Activated CD4-positive, alpha-beta T cell treated with anti-CD3 and anti-CD28 coated beads, Interleukin-2, amount 50 U/mL, for 1 hour (primary cell): ENCODE measurements at regions not wholly inside any gene's neighbourhood (a gene's known extent, or its start where the extent isn't known, plus 50 kb on each side); places are given as distances from the start of the nearest gene placed in this dataset.

Experiments used
- DNase-seq: peaks from one replicate; pipeline ENCODE4 v3.0.0-alpha.2; 2020

DNA sequence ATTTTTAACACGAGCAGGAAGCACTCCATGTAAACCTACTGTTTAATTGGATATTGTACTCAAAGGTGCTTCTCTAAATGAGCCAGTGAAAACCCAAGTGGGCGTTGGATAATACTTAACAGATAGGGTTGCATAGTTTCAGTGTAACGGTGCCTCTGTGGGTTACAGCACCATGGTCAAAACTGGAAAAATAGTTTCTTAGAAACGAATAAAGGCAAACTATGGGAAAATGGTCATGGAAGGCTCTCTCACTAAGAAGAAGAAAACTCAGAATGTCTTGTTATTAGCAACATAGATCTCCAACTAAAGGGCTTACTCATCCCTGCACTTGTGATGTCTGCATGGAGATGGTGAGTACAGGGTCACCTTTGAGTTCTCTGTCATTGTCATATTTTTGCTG is 59.1 kb upstream of the NEDD9 start:
- DNase-seq = no peak

DNA sequence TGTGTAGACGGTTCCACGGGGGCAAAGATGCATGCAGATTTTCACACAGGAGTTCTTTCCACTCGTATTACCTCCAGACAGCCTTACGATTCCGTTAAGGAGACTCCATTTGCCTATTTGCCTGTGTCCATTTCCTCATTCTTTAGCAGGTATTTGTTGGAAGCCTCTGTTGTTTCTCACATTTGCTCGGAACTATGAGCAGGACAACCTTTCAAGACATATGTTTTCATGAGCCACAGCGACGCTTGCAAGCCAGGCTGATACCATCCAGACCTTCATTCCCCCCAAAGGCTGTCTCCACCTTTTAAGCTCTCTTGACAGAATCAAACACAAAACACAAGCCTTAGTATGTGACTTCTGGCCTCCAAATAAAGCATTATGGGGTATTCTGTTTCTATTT is 57.6 kb upstream of the NEDD9 start:
- DNase-seq = no peak

DNA sequence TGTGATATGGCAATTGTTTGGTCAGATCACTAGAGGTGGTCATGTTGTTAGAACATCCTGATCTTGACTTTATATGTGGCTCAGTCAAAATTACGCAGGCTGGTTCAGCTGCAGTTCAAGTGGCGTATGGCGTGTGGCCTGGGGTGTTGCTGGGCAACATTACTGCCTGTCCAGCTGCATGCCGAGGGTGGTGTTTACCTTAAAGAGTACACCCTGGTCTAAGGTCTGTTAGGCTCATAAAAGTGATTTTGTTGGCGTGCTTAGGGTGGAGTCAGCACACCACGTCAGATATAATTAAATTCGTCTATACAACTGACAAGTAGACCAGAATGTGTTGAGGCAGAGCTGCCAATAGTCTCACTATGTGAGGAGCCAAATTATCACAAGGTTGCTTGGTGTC is 55.6 kb upstream of the NEDD9 start:
- no peak for DNase-seq

DNA sequence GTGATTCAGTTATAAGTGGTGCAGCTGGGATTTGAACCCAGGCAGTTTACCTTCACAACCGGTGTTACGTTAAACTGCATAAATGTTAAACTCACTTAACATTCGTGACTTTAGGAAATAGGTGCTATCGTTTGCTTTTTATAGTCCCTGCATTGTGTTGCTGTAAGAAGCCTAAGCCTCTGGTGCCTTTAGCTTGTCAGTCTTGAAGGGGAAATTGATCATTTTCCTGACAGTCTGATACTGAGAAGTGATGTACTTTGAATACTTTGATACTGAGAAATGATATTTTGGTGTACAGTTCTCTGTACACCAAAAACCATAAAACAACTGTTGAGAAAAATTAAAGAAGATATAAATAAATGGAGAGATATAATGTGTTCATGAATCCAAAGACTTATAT is 52.5 kb upstream of the NEDD9 start:
- no peak for DNase-seq

DNA sequence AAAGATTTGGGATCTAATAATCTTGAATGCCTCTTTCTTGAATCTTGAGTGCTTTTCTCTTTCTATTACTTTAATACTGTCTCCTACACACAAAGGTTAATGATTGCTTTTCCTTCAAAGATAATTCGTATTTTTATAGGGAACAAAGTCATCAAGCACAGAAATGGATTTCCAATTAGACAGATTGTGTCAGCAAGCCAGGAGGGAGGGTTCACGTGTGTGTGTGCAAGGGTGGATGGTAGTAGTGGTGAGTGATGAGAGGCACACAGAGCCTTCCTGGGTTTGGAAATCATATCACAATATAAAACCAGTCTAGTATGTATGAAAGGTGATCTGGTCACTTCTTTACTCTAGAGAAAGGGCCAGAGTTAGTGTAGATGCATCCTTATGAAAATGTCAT is 51.2 kb upstream of the NEDD9 start:
- no peak for DNase-seq

DNA sequence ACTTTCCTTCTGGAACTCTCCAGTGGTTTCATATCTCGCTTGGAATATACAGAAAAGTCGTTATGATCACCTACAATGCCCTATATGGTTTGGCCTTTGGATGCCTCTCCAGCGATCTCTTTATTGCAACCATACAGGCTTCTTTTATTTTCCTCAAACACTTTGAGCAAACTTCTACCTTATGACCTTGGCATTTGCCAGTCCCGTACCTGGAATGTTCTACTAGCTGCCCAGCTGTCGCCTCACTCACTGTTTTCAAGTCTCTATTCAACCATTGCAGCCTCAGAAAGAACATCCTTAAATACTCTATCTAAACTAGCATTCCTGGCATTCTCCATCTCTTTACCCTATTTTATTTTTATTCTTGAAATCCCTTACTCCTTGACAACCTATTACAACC is 50.4 kb upstream of the NEDD9 start:
- DNase-seq = no peak
